Neural cell (in vitro differentiated cells): ENCODE measurements at regions not wholly inside any gene's neighbourhood (a gene's known extent, or its start where the extent isn't known, plus 50 kb on each side); places are given as distances from the start of the nearest gene placed in this dataset.
"Not testable (repeated sequence)": the region's sequence is repeated elsewhere in the genome, so short reads cannot be mapped to it uniquely, and the experiment has no call there.

Experiments used
- H2AFZ ChIP-seq: fragments of 200-600, 300-800 bp; sonication (generic), shearing (Covaris generic); 2 replicates; pipeline ENCODE4 v1.6.0; 2014; ENCODE audit warnings: low read depth, mild to moderate bottlenecking, antibody characterized with exemption, low read length, moderate library complexity
- H3F3A ChIP-seq: fragments of 200-600 bp; shearing (Covaris generic); 2 replicates; pipeline ENCODE4 v1.6.1; 2016; ENCODE audit warnings: mild to moderate bottlenecking, moderate library complexity, mixed read lengths, antibody characterized with exemption, low read length; ENCODE audit not compliant: insufficient read depth, poor library complexity, severe bottlenecking
- H3K27ac ChIP-seq: fragments of 200-600, 300-800 bp; sonication (generic), shearing (Covaris generic); 2 replicates; pipeline ENCODE4 v1.5.1; 2014; ENCODE audit warnings: mild to moderate bottlenecking, low read length, moderate library complexity
- H3K27me3 ChIP-seq: fragments of 300-800, 200-600 bp; sonication (generic), shearing (Covaris generic); 2 replicates; pipeline ENCODE4 v1.6.0; 2014; ENCODE audit warnings: mild to moderate bottlenecking, low read depth, low read length, moderate library complexity; ENCODE audit not compliant: insufficient read depth
- H3K36me3 ChIP-seq: fragments of 300-800, 200-600 bp; sonication (generic), shearing (Covaris generic); 2 replicates; pipeline ENCODE4 v1.5.1; 2014; ENCODE audit warnings: mild to moderate bottlenecking, antibody characterized with exemption, low read length, moderate library complexity; ENCODE audit not compliant: insufficient read depth
- H3K4me2 ChIP-seq: fragments of 300-800, 200-600 bp; sonication (generic), shearing (Covaris generic); 2 replicates; pipeline ENCODE4 v1.6.0; 2014; ENCODE audit warnings: mild to moderate bottlenecking, low read length
- H3K4me3 ChIP-seq: fragments of 300-800, 200-600 bp; sonication (generic), shearing (Covaris generic); 2 replicates; pipeline ENCODE4 v1.5.1; 2014; ENCODE audit warnings: mild to moderate bottlenecking, low read length, moderate library complexity
- H3K79me2 ChIP-seq: fragments of 200-600 bp; shearing (Covaris generic); replicated peaks from 2 replicates; pipeline ENCODE4 v1.6.0; 2014; ENCODE audit warnings: mild to moderate bottlenecking, low read length, moderate library complexity; ENCODE audit not compliant: insufficient read depth
- H3K9ac ChIP-seq: fragments of 300-800, 200-600 bp; sonication (generic), shearing (Covaris generic); 2 replicates; pipeline ENCODE4 v1.6.1; 2016; ENCODE audit warnings: mild to moderate bottlenecking, low read length, mixed read lengths
- H3K9me2 ChIP-seq: fragments of 200-600 bp; shearing (Covaris generic); 2 replicates; pipeline ENCODE4 v1.6.1; 2016; ENCODE audit warnings: mild to moderate bottlenecking, low read length, mixed read lengths; ENCODE audit not compliant: insufficient read depth
- H3K9me3 ChIP-seq: fragments of 200-600, 300-800 bp; sonication (generic), shearing (Covaris generic); 2 replicates; pipeline ENCODE4 v1.6.1; 2016; ENCODE audit warnings: mild to moderate bottlenecking, mixed run types, low read length, moderate library complexity, mixed read lengths
- H4K20me1 ChIP-seq: fragments of 200-600 bp; shearing (Covaris generic); 2 replicates; pipeline ENCODE4 v1.6.1; 2016; ENCODE audit warnings: mild to moderate bottlenecking, mixed run types; ENCODE audit not compliant: insufficient read depth
- EP300 ChIP-seq: fragments of 450-650 bp; conservative IDR thresholded peaks from 2 replicates; pipeline ENCODE4 v1.6.1; 2014; ENCODE audit warnings: antibody characterized with exemption, mild to moderate bottlenecking, moderate library complexity; ENCODE audit not compliant: poor library complexity, severe bottlenecking
- EZH2 ChIP-seq: fragments of 200-600, 300-800 bp; shearing (Covaris generic), sonication (generic); IDR thresholded peaks from 2 replicates; pipeline ENCODE4 v1.6.1; 2014; ENCODE audit warnings: antibody characterized with exemption, low read length, borderline replicate concordance, mild to moderate bottlenecking; ENCODE audit not compliant: insufficient read depth, poor library complexity, severe bottlenecking
- MXI1 ChIP-seq: fragments of 450-650 bp; conservative IDR thresholded peaks from 2 replicates; pipeline ENCODE4 v1.6.1; 2014; ENCODE audit warnings: antibody characterized with exemption, mild to moderate bottlenecking; ENCODE audit not compliant: poor library complexity, severe bottlenecking
- POLR2AphosphoS5 ChIP-seq: IDR thresholded peaks from 2 replicates; pipeline ENCODE4 v1.6.1; 2012
- RAD21 ChIP-seq: fragments of 450-650 bp; conservative IDR thresholded peaks from 2 replicates; pipeline ENCODE4 v1.6.1; 2014; ENCODE audit warnings: antibody characterized with exemption, mild to moderate bottlenecking, moderate library complexity
- SMC3 ChIP-seq: fragments of 450-650 bp; conservative IDR thresholded peaks from 2 replicates; pipeline ENCODE4 v1.6.1; 2014; ENCODE audit warnings: antibody characterized with exemption, mild to moderate bottlenecking, moderate library complexity; ENCODE audit not compliant: poor library complexity
- TAF1 ChIP-seq: IDR thresholded peaks from 2 replicates; pipeline ENCODE4 v1.6.1; 2012; ENCODE audit warnings: low read depth
- TF ChIP-seq, protein P1 (sequence below): IDR thresholded peaks from 2 replicates; pipeline ENCODE4 v1.6.1; 2012; ENCODE audit warnings: borderline replicate concordance
- TF ChIP-seq, protein P2 (sequence below): fragments of 450-650 bp; IDR thresholded peaks from 2 replicates; pipeline ENCODE4 v1.5.1; 2014; ENCODE audit warnings: antibody characterized with exemption, mild to moderate bottlenecking, moderate library complexity; ENCODE audit not compliant: poor library complexity, severe bottlenecking

DNA sequence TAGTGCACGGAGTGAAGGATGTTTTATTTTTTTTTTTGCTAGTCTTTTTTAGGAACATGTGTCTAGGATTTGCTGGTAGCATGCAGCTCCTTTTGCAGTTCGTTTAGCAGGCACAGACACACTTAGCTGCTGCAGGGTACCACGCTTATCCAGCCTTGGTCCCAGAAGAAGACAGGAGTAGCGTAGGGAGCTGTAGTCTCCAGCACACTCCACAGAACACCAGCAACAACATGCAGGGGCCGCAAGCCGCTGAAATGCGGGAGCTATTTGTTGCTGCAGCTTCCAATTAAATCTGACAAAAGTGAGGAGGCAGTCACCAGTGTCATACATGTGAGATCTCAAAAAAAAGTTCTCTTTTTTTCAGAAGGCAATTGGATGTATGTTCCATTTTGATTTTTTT, 486.2 kb upstream of the KLF6 start:
- no peaks in the 10 kb centered on the region for H3K9me2 ChIP-seq
- H3K27me3 ChIP-seq = no peaks in the 10 kb centered on the region
- no peak overlapping the region for H2AFZ ChIP-seq
- no peaks in the 10 kb centered on the region for H3K79me2 ChIP-seq
- H3K9me3 ChIP-seq = peaks cover 5% of the 10 kb centered on the region
- H3K27ac ChIP-seq = no peak overlapping the region
- H3F3A ChIP-seq = no peaks in the 10 kb centered on the region
- no peak overlapping the region for H3K9ac ChIP-seq
- no peaks in the 10 kb centered on the region for H4K20me1 ChIP-seq
- H3K4me2 ChIP-seq = no peak overlapping the region
- no peaks in the 10 kb centered on the region for H3K36me3 ChIP-seq
- H3K4me3 ChIP-seq = no peak overlapping the region
- TF ChIP-seq EZH2 (no peak), POLR2AphosphoS5 (no peak), RAD21 (no peak), MXI1 (no peak), SMC3 (no peak), TAF1 (no peak), EP300 (no peak)
- TF ChIP-seq, protein P1, sequence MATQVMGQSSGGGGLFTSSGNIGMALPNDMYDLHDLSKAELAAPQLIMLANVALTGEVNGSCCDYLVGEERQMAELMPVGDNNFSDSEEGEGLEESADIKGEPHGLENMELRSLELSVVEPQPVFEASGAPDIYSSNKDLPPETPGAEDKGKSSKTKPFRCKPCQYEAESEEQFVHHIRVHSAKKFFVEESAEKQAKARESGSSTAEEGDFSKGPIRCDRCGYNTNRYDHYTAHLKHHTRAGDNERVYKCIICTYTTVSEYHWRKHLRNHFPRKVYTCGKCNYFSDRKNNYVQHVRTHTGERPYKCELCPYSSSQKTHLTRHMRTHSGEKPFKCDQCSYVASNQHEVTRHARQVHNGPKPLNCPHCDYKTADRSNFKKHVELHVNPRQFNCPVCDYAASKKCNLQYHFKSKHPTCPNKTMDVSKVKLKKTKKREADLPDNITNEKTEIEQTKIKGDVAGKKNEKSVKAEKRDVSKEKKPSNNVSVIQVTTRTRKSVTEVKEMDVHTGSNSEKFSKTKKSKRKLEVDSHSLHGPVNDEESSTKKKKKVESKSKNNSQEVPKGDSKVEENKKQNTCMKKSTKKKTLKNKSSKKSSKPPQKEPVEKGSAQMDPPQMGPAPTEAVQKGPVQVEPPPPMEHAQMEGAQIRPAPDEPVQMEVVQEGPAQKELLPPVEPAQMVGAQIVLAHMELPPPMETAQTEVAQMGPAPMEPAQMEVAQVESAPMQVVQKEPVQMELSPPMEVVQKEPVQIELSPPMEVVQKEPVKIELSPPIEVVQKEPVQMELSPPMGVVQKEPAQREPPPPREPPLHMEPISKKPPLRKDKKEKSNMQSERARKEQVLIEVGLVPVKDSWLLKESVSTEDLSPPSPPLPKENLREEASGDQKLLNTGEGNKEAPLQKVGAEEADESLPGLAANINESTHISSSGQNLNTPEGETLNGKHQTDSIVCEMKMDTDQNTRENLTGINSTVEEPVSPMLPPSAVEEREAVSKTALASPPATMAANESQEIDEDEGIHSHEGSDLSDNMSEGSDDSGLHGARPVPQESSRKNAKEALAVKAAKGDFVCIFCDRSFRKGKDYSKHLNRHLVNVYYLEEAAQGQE = no peak
- TF ChIP-seq, protein P2, sequence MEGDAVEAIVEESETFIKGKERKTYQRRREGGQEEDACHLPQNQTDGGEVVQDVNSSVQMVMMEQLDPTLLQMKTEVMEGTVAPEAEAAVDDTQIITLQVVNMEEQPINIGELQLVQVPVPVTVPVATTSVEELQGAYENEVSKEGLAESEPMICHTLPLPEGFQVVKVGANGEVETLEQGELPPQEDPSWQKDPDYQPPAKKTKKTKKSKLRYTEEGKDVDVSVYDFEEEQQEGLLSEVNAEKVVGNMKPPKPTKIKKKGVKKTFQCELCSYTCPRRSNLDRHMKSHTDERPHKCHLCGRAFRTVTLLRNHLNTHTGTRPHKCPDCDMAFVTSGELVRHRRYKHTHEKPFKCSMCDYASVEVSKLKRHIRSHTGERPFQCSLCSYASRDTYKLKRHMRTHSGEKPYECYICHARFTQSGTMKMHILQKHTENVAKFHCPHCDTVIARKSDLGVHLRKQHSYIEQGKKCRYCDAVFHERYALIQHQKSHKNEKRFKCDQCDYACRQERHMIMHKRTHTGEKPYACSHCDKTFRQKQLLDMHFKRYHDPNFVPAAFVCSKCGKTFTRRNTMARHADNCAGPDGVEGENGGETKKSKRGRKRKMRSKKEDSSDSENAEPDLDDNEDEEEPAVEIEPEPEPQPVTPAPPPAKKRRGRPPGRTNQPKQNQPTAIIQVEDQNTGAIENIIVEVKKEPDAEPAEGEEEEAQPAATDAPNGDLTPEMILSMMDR = no peak

DNA sequence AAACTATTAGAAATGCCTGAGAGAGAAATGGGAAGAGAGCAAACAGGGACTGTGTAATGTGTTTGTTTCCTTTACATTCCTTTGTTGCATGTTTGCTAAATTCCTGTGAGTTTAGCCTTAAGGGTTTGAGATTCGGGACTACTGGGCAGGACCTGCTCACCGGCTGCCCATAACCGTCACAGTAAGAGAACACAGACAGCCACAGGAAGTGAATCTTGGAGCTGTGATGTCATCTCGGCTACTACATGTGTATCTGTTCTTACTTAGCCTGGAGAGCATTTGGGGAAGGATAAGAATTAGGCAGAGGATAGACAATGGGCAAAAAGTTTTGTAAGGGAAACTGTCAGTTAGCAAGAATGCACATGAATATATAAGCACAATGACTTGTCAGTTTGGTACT, 485.1 kb upstream of the KLF6 start:
- H3K27me3 ChIP-seq = no peaks in the 10 kb centered on the region
- TF ChIP-seq, protein P1 = no peak
- no peak for TF ChIP-seq MXI1
- TF ChIP-seq SMC3 = no peak
- TF ChIP-seq, protein P2 = no peak
- TF ChIP-seq POLR2AphosphoS5 = no peak
- no peak for TF ChIP-seq TAF1
- TF ChIP-seq EZH2 = no peak
- no peak for TF ChIP-seq EP300
- TF ChIP-seq RAD21 = no peak
- H3K4me2 ChIP-seq = no peak overlapping the region
- no peak overlapping the region for H3K27ac ChIP-seq
- H3F3A ChIP-seq = no peaks in the 10 kb centered on the region
- H3K4me3 ChIP-seq = no peak overlapping the region
- no peaks in the 10 kb centered on the region for H3K9me2 ChIP-seq
- no peak overlapping the region for H2AFZ ChIP-seq
- H4K20me1 ChIP-seq = no peaks in the 10 kb centered on the region
- H3K9me3 ChIP-seq = peaks cover 5% of the 10 kb centered on the region
- no peaks in the 10 kb centered on the region for H3K36me3 ChIP-seq
- no peaks in the 10 kb centered on the region for H3K79me2 ChIP-seq
- H3K9ac ChIP-seq = no peak overlapping the region

DNA sequence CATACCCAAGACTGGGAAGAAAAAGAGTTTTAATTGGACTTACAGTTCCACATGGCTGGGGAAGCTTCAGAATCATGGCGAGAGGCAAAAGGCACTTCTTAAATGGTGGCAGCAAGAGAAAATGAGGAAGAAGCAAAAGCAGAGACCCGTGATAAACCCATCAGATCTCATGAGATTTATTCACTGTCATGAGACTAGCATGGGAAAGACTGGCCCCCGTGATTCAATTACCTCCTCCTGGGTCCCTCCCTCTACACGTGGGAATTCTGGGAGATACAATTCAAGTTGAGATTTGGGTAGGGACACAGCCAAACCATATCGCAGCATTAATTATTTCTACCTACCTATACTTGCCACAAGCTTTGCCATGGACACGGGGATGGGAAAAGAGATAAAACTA, 483.5 kb upstream of the KLF6 start:
- not testable (repeated sequence) for H3F3A ChIP-seq, H3K9ac ChIP-seq, H4K20me1 ChIP-seq, H3K27me3 ChIP-seq, H3K9me3 ChIP-seq, H3K4me3 ChIP-seq, H3K36me3 ChIP-seq, H2AFZ ChIP-seq, H3K4me2 ChIP-seq, H3K9me2 ChIP-seq, H3K27ac ChIP-seq, H3K79me2 ChIP-seq
